Sigmoid colon (tissue), 3 donors: ENCODE measurements at regions not wholly inside any gene's neighbourhood (a gene's known extent, or its start where the extent isn't known, plus 50 kb on each side); places are given as distances from the start of the nearest gene placed in this dataset.

Experiments used
- POLR2A ChIP-seq, 2 donors: fragments of 450-650 bp; IDR thresholded peaks; one replicate each; pipeline ENCODE4 v1.6.1; 2016; ENCODE audit warnings: antibody characterized with exemption in 2 of 2, mild to moderate bottlenecking in 2 of 2, moderate library complexity in 2 of 2
- TF ChIP-seq, protein P1 (sequence below), 4 experiments: fragments of 450-650 bp in 3 of 4; fragments of 200-600 bp in 1 of 4; IDR thresholded peaks; one replicate each; pipeline ENCODE4 v1.5.1; 2016 to 2019; ENCODE audit warnings: antibody characterized with exemption in 4 of 4, mild to moderate bottlenecking in 3 of 4, moderate library complexity in 2 of 4

- TF ChIP-seq, protein P1, sequence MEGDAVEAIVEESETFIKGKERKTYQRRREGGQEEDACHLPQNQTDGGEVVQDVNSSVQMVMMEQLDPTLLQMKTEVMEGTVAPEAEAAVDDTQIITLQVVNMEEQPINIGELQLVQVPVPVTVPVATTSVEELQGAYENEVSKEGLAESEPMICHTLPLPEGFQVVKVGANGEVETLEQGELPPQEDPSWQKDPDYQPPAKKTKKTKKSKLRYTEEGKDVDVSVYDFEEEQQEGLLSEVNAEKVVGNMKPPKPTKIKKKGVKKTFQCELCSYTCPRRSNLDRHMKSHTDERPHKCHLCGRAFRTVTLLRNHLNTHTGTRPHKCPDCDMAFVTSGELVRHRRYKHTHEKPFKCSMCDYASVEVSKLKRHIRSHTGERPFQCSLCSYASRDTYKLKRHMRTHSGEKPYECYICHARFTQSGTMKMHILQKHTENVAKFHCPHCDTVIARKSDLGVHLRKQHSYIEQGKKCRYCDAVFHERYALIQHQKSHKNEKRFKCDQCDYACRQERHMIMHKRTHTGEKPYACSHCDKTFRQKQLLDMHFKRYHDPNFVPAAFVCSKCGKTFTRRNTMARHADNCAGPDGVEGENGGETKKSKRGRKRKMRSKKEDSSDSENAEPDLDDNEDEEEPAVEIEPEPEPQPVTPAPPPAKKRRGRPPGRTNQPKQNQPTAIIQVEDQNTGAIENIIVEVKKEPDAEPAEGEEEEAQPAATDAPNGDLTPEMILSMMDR (IDR thresholded peaks at IDR 0.05) = no peak
- no peak for TF ChIP-seq POLR2A (IDR thresholded peaks at IDR 0.05)
Measured at GRCh38 chr2:75896779-75897366, 186.2 kb upstream of the GCFC2 start.
